K562 (cell line): ENCODE measurements at regions not wholly inside any gene's neighbourhood (a gene's known extent, or its start where the extent isn't known, plus 50 kb on each side); places are given as distances from the start of the nearest gene placed in this dataset.

Source experiments
- DDX20 ChIP-seq: fragments of 450-650 bp; IDR thresholded peaks from 2 replicates; pipeline ENCODE4 v1.6.1; 2016; ENCODE audit warnings: missing genetic modification characterization, low read depth, mild to moderate bottlenecking, missing compliant biosample characterization, moderate library complexity
- KLF10 ChIP-seq: fragments of 250-450 bp; sonication (Bioruptor Pico); IDR thresholded peaks from 2 replicates; pipeline ENCODE4 v1.6.1; 2021; ENCODE audit warnings: matching md5 sums
- MCM7 ChIP-seq, 2 experiments: fragments of 450-650 bp; IDR thresholded peaks; 2 replicates each; pipeline ENCODE4 v1.6.1; 2016 to 2018
- NR2C1 ChIP-seq, 2 experiments: fragments of 450-650 bp; IDR thresholded peaks; 2 replicates each; pipeline ENCODE4 v1.6.1; 2017; ENCODE audit warnings: mild to moderate bottlenecking in 2 of 2, antibody characterized with exemption in 1 of 2, inconsistent platforms in 1 of 2, missing compliant biosample characterization in 1 of 2, missing genetic modification characterization in 1 of 2
- RFX7 ChIP-seq: fragments of 250-450 bp; sonication (Bioruptor Pico); IDR thresholded peaks from 2 replicates; pipeline ENCODE4 v1.5.1; 2021; ENCODE audit warnings: mild to moderate bottlenecking
- ZNF174 ChIP-seq: fragments of 250-450 bp; sonication (Bioruptor Pico); IDR thresholded peaks from 2 replicates; pipeline ENCODE4 v1.4.0; 2020; ENCODE audit warnings: mild to moderate bottlenecking
- ZNF212 ChIP-seq: fragments of 450-650 bp; formaldehyde crosslinking; IDR thresholded peaks from 2 replicates; pipeline ENCODE4 v1.4.0; 2020; ENCODE audit warnings: mild to moderate bottlenecking
- TF ChIP-seq, protein P1 (sequence below), 2 experiments: fragments of 450-650 bp; formaldehyde crosslinking in 1 of 2; IDR thresholded peaks; 2 replicates each; pipeline versions ENCODE4 v1.4.0 to v1.6.1; 2014 to 2020; ENCODE audit warnings: mild to moderate bottlenecking in 2 of 2, borderline replicate concordance in 1 of 2, low read depth in 1 of 2
- TF ChIP-seq, protein P2 (sequence below): fragments of 250-450 bp; sonication (Bioruptor Pico); IDR thresholded peaks from 2 replicates; pipeline ENCODE4 v1.9.0; 2021; ENCODE audit warnings: mild to moderate bottlenecking
- TF ChIP-seq, protein P3 (sequence below): sonication (generic); IDR thresholded peaks from 2 replicates; pipeline ENCODE4 v1.6.1; 2016
- TF ChIP-seq, protein P4 (sequence below), 2 experiments: fragments of 450-650 bp; IDR thresholded peaks; 2 replicates each; pipeline ENCODE4 v1.6.1; 2016

DNA sequence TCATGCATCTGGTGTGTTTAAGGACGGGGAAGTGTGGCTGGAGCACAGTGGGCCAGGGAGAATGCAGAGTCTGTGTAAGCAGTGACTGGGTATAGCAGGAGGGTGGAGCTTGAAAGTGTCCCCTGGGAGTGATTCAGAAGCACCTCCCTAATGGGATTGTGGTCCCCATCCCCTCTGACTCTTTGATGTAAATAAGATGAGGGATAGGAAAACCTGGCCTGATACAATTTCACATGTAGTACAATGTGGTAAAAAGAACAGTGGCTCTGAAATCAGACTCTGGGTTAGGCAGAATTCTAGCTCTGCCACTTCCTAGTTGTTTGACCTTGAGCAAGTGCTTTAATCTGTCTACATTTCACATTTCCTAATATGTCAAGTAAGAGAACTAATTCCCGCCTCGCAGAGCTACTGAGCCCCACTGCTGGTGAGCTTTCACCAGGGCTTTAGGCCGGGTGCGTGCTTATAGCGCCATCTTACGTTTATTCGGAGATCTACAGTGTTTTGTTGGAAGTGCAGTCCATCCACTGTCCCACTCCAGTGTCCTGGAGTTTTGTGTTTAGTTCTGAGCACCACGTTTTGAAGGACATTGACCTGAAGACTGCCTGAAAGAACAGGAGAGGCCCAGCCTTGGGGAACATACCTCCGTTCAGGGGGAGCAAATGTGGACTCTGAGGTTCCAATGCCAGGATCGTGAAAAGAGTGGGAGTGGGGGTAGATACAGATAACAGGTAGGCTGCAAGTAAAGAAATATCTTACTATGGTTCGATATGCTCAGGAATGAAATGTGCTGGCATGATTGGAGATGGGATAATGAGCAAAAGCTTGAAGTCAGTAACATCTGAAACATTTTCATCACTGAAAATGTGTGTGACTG, 51.2 kb upstream of the TESK1 start (continued):
- no peak for TF ChIP-seq NR2C1 (IDR thresholded peaks at IDR 0.05)
- no peak for TF ChIP-seq NR2C1 (tag; IDR thresholded peaks at IDR 0.05)
- no peak for TF ChIP-seq ZNF212 (CRISPR knock-in tag)
- TF ChIP-seq, protein P1, sequence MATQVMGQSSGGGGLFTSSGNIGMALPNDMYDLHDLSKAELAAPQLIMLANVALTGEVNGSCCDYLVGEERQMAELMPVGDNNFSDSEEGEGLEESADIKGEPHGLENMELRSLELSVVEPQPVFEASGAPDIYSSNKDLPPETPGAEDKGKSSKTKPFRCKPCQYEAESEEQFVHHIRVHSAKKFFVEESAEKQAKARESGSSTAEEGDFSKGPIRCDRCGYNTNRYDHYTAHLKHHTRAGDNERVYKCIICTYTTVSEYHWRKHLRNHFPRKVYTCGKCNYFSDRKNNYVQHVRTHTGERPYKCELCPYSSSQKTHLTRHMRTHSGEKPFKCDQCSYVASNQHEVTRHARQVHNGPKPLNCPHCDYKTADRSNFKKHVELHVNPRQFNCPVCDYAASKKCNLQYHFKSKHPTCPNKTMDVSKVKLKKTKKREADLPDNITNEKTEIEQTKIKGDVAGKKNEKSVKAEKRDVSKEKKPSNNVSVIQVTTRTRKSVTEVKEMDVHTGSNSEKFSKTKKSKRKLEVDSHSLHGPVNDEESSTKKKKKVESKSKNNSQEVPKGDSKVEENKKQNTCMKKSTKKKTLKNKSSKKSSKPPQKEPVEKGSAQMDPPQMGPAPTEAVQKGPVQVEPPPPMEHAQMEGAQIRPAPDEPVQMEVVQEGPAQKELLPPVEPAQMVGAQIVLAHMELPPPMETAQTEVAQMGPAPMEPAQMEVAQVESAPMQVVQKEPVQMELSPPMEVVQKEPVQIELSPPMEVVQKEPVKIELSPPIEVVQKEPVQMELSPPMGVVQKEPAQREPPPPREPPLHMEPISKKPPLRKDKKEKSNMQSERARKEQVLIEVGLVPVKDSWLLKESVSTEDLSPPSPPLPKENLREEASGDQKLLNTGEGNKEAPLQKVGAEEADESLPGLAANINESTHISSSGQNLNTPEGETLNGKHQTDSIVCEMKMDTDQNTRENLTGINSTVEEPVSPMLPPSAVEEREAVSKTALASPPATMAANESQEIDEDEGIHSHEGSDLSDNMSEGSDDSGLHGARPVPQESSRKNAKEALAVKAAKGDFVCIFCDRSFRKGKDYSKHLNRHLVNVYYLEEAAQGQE (IDR thresholded peaks at IDR 0.05; ENCODE audit: borderline replicate concordance): peak; percentile 85
- TF ChIP-seq, protein P1 (CRISPR knock-in tag; IDR thresholded peaks at IDR 0.05; ENCODE audit: low read depth): no peak
- no peak for TF ChIP-seq MCM7 (IDR thresholded peaks at IDR 0.05)
- no peak for TF ChIP-seq RFX7 (CRISPR knock-in tag)
- no peak for TF ChIP-seq KLF10 (CRISPR knock-in tag)
- TF ChIP-seq, protein P2, sequence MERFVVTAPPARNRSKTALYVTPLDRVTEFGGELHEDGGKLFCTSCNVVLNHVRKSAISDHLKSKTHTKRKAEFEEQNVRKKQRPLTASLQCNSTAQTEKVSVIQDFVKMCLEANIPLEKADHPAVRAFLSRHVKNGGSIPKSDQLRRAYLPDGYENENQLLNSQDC (CRISPR knock-in tag): no peak
- TF ChIP-seq, protein P3, sequence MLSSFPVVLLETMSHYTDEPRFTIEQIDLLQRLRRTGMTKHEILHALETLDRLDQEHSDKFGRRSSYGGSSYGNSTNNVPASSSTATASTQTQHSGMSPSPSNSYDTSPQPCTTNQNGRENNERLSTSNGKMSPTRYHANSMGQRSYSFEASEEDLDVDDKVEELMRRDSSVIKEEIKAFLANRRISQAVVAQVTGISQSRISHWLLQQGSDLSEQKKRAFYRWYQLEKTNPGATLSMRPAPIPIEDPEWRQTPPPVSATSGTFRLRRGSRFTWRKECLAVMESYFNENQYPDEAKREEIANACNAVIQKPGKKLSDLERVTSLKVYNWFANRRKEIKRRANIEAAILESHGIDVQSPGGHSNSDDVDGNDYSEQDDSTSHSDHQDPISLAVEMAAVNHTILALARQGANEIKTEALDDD: no peak
- no peak for TF ChIP-seq DDX20 (tag)
- TF ChIP-seq, protein P4, sequence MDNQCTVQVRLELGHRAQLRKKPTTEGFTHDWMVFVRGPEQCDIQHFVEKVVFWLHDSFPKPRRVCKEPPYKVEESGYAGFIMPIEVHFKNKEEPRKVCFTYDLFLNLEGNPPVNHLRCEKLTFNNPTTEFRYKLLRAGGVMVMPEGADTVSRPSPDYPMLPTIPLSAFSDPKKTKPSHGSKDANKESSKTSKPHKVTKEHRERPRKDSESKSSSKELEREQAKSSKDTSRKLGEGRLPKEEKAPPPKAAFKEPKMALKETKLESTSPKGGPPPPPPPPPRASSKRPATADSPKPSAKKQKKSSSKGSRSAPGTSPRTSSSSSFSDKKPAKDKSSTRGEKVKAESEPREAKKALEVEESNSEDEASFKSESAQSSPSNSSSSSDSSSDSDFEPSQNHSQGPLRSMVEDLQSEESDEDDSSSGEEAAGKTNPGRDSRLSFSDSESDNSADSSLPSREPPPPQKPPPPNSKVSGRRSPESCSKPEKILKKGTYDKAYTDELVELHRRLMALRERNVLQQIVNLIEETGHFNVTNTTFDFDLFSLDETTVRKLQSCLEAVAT (IDR thresholded peaks at IDR 0.05): no peak
- TF ChIP-seq ZNF174: no peak
